ENCODE measurements at regions not wholly inside any gene's neighbourhood (a gene's known extent, or its start where the extent isn't known, plus 50 kb on each side); places are given as distances from the start of the nearest gene placed in this dataset.
A peak's percentile ranks its signal among the peaks of the same experiment; 100 is the strongest.

DNA sequence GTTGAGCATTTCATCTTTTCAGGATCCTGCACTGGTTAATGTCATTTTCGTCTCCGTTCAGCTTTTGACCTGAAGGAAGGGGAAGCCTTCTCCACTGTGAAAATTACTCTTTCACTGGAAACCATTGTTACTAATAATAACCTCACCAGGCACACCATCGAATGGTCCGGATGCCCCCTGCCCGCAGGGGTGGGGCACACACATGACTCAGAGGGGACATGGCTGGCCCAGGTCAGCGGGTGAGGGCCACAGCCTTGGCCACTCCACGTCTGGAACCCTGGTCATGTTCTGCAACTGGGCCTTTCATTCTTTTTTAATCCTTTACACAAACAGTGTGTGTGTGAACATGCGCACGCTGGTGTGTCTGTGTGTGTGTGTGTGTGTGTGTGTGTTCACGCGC, 191.8 kb downstream of the BCOR start:
- Histone ChIP-seq H3K9ac (ENCODE audit: low read depth in 1 of 2, low read length in 2 of 2) (no peak overlapping the region), H3K4me3 (ENCODE audit: low read depth in 1 of 3, low read length in 3 of 3) (no peak overlapping the region), H3K4me1 (ENCODE audit: control insufficient read depth in 4 of 4, insufficient read depth in 4 of 4, low read length in 3 of 4) (peaks cover 4 to 28% (median 12%) of the 10 kb centered on the region in 4 donors), H3K36me3 (ENCODE audit: control insufficient read depth in 4 of 4, insufficient read depth in 3 of 4, low read depth in 1 of 4, low read length in 3 of 4) (no peaks in the 10 kb centered on the region), H3K27ac (ENCODE audit: low read depth in 1 of 2, low read length in 2 of 2) (peak overlapping the region; percentile 42 to 53), H3K9me3 (ENCODE audit: control insufficient read depth in 4 of 4, low read length in 3 of 4) (no peaks in the 10 kb centered on the region), H3K27me3 (ENCODE audit: control insufficient read depth in 4 of 4, insufficient read depth in 4 of 4, low read length in 3 of 4) (no peaks in the 10 kb centered on the region)
- DNase-seq (ENCODE audit: low spot score) = no peak
- TF ChIP-seq, protein P1, sequence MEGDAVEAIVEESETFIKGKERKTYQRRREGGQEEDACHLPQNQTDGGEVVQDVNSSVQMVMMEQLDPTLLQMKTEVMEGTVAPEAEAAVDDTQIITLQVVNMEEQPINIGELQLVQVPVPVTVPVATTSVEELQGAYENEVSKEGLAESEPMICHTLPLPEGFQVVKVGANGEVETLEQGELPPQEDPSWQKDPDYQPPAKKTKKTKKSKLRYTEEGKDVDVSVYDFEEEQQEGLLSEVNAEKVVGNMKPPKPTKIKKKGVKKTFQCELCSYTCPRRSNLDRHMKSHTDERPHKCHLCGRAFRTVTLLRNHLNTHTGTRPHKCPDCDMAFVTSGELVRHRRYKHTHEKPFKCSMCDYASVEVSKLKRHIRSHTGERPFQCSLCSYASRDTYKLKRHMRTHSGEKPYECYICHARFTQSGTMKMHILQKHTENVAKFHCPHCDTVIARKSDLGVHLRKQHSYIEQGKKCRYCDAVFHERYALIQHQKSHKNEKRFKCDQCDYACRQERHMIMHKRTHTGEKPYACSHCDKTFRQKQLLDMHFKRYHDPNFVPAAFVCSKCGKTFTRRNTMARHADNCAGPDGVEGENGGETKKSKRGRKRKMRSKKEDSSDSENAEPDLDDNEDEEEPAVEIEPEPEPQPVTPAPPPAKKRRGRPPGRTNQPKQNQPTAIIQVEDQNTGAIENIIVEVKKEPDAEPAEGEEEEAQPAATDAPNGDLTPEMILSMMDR (IDR thresholded peaks at IDR 0.05; ENCODE audit: low read depth, low read length, missing input control) = no peak
- 65% methylated on average over 11 of the region's 11 CpGs for WGBS

DNA sequence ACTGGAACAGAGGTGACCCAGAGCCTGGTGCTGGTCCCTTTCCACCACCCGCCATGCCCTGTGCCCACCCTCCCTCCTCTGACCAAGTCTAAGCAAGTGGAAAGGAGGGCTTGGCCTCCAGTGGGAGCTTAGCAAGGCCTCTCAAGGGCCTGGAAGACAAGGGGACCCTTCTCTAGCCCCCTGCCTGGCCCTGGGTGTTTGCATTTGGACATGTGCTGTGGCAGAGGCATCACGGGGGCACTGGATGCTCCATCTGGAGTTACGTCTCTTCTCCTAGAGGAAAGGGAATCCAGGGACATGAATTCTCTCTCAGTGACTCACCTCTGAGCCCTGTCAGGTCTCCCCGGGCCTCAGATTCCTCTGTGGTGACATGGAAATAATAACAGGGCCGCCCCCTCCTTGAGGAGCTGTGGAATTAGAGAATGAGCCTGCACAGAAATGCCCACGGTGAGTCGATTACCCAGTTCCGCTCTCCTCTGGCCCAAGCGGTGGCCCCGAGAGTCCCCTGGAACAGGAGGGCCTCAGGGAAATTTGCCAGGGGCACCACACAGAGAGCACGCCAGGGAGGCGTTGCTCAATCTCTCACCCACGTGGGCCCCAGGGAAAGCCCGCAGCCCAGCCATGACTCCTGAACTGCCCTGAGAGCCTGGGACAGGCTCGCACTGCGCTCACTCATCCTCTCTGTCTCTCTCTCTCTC, 189.6 kb downstream of the BCOR start:
- Histone ChIP-seq H3K27me3 (ENCODE audit: control insufficient read depth in 4 of 4, insufficient read depth in 4 of 4, low read length in 3 of 4) (no peaks in the 10 kb centered on the region), H3K27ac (ENCODE audit: low read depth in 1 of 2, low read length in 2 of 2) (peak overlapping the region in 1 of 2 donors; percentile 29), H3K4me1 (ENCODE audit: control insufficient read depth in 4 of 4, insufficient read depth in 4 of 4, low read length in 3 of 4) (peaks cover 4 to 28% (median 12%) of the 10 kb centered on the region in 4 donors), H3K4me3 (ENCODE audit: low read depth in 1 of 3, low read length in 3 of 3) (no peak overlapping the region), H3K9ac (ENCODE audit: low read depth in 1 of 2, low read length in 2 of 2) (peak overlapping the region in 1 of 2 donors; percentile 30), H3K36me3 (ENCODE audit: control insufficient read depth in 4 of 4, insufficient read depth in 3 of 4, low read depth in 1 of 4, low read length in 3 of 4) (no peaks in the 10 kb centered on the region), H3K9me3 (ENCODE audit: control insufficient read depth in 4 of 4, low read length in 3 of 4) (no peaks in the 10 kb centered on the region)
- peak; percentile 34 for DNase-seq (ENCODE audit: low spot score)
- TF ChIP-seq JUND (IDR thresholded peaks at IDR 0.05) (peak in 1 of 2 donors; percentile 13), HNF4A (conservative IDR thresholded peaks at IDR 0.05) (peak in 1 of 2 donors; percentile 49), SP1 (IDR thresholded peaks at IDR 0.05) (peak; percentile 22), NR2F2 (IDR thresholded peaks at IDR 0.05) (no peak), RAD21 (IDR thresholded peaks at IDR 0.05) (peak; percentile 51), RXRA (IDR thresholded peaks at IDR 0.05) (peak in 1 of 2 donors; percentile 74)
- TF ChIP-seq, protein P1 (IDR thresholded peaks at IDR 0.05; ENCODE audit: low read depth, low read length, missing input control) = no peak
- TF ChIP-seq, protein P2, sequence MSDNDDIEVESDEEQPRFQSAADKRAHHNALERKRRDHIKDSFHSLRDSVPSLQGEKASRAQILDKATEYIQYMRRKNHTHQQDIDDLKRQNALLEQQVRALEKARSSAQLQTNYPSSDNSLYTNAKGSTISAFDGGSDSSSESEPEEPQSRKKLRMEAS (IDR thresholded peaks at IDR 0.05) = peak; percentile 52
- WGBS = 37% methylated on average over 16 of the region's 16 CpGs

DNA sequence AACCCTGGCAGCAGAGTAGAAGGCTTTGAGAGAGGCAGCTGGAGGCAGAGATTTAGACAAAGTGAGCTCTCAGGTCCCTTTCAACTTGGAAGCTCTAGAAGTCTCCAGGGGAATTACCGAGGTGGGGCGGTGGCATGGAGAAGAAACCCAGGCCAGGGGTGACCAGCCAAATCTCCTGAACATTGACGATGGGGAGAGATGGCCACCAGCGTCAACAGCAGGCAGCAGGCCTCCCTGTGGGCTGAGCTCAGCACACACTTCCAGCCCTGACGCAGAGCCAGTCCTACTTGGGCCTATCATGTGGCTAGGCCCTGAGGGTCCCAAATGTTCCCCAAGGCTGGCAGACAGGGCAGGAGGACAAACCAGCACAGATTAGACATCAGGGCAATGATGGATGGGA, 187.8 kb downstream of the BCOR start:
- Histone ChIP-seq H3K4me3 (ENCODE audit: low read depth in 1 of 3, low read length in 3 of 3) (no peak overlapping the region), H3K36me3 (ENCODE audit: control insufficient read depth in 4 of 4, insufficient read depth in 3 of 4, low read depth in 1 of 4, low read length in 3 of 4) (no peaks in the 10 kb centered on the region), H3K9me3 (ENCODE audit: control insufficient read depth in 4 of 4, low read length in 3 of 4) (no peaks in the 10 kb centered on the region), H3K4me1 (ENCODE audit: control insufficient read depth in 4 of 4, insufficient read depth in 4 of 4, low read length in 3 of 4) (peaks cover 4 to 28% (median 12%) of the 10 kb centered on the region in 4 donors), H3K9ac (ENCODE audit: low read depth in 1 of 2, low read length in 2 of 2) (no peak overlapping the region), H3K27ac (ENCODE audit: low read depth in 1 of 2, low read length in 2 of 2) (no peak overlapping the region), H3K27me3 (ENCODE audit: control insufficient read depth in 4 of 4, insufficient read depth in 4 of 4, low read length in 3 of 4) (no peaks in the 10 kb centered on the region)
- WGBS = 94% methylated on average over 5 of the region's 5 CpGs
- no peak for TF ChIP-seq EGR1 (IDR thresholded peaks at IDR 0.05; ENCODE audit: low read depth in 2 of 2)
- no peak for TF ChIP-seq GABPA (IDR thresholded peaks at IDR 0.05 in 1 of 2, conservative IDR thresholded peaks at IDR 0.05 in 1 of 2)
- no peak for TF ChIP-seq JUND (IDR thresholded peaks at IDR 0.05)
- no peak for TF ChIP-seq HNF4A (conservative IDR thresholded peaks at IDR 0.05)
- TF ChIP-seq TAF1 (conservative IDR thresholded peaks at IDR 0.05) = no peak
- TF ChIP-seq, protein P3, sequence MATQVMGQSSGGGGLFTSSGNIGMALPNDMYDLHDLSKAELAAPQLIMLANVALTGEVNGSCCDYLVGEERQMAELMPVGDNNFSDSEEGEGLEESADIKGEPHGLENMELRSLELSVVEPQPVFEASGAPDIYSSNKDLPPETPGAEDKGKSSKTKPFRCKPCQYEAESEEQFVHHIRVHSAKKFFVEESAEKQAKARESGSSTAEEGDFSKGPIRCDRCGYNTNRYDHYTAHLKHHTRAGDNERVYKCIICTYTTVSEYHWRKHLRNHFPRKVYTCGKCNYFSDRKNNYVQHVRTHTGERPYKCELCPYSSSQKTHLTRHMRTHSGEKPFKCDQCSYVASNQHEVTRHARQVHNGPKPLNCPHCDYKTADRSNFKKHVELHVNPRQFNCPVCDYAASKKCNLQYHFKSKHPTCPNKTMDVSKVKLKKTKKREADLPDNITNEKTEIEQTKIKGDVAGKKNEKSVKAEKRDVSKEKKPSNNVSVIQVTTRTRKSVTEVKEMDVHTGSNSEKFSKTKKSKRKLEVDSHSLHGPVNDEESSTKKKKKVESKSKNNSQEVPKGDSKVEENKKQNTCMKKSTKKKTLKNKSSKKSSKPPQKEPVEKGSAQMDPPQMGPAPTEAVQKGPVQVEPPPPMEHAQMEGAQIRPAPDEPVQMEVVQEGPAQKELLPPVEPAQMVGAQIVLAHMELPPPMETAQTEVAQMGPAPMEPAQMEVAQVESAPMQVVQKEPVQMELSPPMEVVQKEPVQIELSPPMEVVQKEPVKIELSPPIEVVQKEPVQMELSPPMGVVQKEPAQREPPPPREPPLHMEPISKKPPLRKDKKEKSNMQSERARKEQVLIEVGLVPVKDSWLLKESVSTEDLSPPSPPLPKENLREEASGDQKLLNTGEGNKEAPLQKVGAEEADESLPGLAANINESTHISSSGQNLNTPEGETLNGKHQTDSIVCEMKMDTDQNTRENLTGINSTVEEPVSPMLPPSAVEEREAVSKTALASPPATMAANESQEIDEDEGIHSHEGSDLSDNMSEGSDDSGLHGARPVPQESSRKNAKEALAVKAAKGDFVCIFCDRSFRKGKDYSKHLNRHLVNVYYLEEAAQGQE (IDR thresholded peaks at IDR 0.05) = no peak
- no peak for TF ChIP-seq NR2F2 (IDR thresholded peaks at IDR 0.05)
- TF ChIP-seq, protein P4, sequence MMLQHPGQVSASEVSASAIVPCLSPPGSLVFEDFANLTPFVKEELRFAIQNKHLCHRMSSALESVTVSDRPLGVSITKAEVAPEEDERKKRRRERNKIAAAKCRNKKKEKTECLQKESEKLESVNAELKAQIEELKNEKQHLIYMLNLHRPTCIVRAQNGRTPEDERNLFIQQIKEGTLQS (IDR thresholded peaks at IDR 0.05) = no peak
- no peak for DNase-seq (ENCODE audit: low spot score)
